HG03521 (cell line): ENCODE measurements at regions not wholly inside any gene's neighbourhood (a gene's known extent, or its start where the extent isn't known, plus 50 kb on each side); places are given as distances from the start of the nearest gene placed in this dataset.

Experiments used
- ATAC-seq: cut with Tn5 transposase; IDR thresholded peaks from one replicate; pipeline ENCODE4 v1.9.1; 2021; ENCODE audit warnings: mild to moderate bottlenecking, moderate library complexity; ENCODE audit not compliant: unreplicated experiment

- no peak for ATAC-seq
Measured at GRCh38 chr6:45742591-45742990, 273.1 kb downstream of the CLIC5 start.

GRCh38 chr6:45741437-45742171, 274.1 kb downstream of the CLIC5 start:
- ATAC-seq: peak; percentile 41

GRCh38 chr6:45739058-45739457, 276.6 kb downstream of the CLIC5 start:
- ATAC-seq: no peak

- no peak for ATAC-seq
Measured at GRCh38 chr6:45738057-45738455, 277.6 kb downstream of the CLIC5 start.

GRCh38 chr6:45737331-45738056, 278.2 kb downstream of the CLIC5 start:
- ATAC-seq: peak; percentile 73

GRCh38 chr6:45736134-45736533, 279.5 kb downstream of the CLIC5 start:
- ATAC-seq: no peak

- no peak for ATAC-seq
Measured at GRCh38 chr6:45732731-45733130, 282.9 kb downstream of the CLIC5 start.

- ATAC-seq: no peak
Measured at GRCh38 chr6:45730232-45730631, 285.4 kb downstream of the CLIC5 start.

- ATAC-seq: no peak
Measured at GRCh38 chr6:45728674-45729073, 287.0 kb downstream of the CLIC5 start.

- no peak for ATAC-seq
Measured at GRCh38 chr6:45727819-45728449, 287.7 kb downstream of the CLIC5 start.

GRCh38 chr6:45727228-45727627, 288.4 kb downstream of the CLIC5 start:
- ATAC-seq: no peak

- ATAC-seq: no peak
Measured at GRCh38 chr6:45726444-45726843, 289.2 kb downstream of the CLIC5 start.

GRCh38 chr6:45724511-45724910, 291.1 kb downstream of the CLIC5 start:
- no peak for ATAC-seq

GRCh38 chr6:45724027-45724426, 291.6 kb downstream of the CLIC5 start:
- ATAC-seq: no peak

GRCh38 chr6:45722876-45723275, 292.8 kb downstream of the CLIC5 start:
- ATAC-seq: no peak

GRCh38 chr6:45721665-45722064, 294.0 kb downstream of the CLIC5 start:
- ATAC-seq: no peak

- no peak for ATAC-seq
Measured at GRCh38 chr6:45718871-45719270, 296.8 kb downstream of the CLIC5 start.

- ATAC-seq: no peak
Measured at GRCh38 chr6:45718131-45718530, 297.5 kb downstream of the CLIC5 start.

- ATAC-seq: no peak
Measured at GRCh38 chr6:45717715-45718114, 297.9 kb downstream of the CLIC5 start.

- no peak for ATAC-seq
Measured at GRCh38 chr6:45717027-45717426, 298.6 kb downstream of the CLIC5 start.

- no peak for ATAC-seq
Measured at GRCh38 chr6:45715508-45715803, 300.2 kb downstream of the CLIC5 start.
